Esophagus muscularis mucosa (tissue), 4 donors: ENCODE measurements at regions not wholly inside any gene's neighbourhood (a gene's known extent, or its start where the extent isn't known, plus 50 kb on each side); places are given as distances from the start of the nearest gene placed in this dataset.

Experiments used
- DNase-seq: peaks from one replicate; pipeline ENCODE4 v3.0.0-alpha.2; 2017; ENCODE audit errors: extremely low spot score
- H3K27ac ChIP-seq, 4 donors: fragments of 200-600 bp; sonication (generic); replicated peaks in 1 of 4; 1 replicate in 3 of 4; 2 replicates in 1 of 4; pipeline ENCODE4 v1.5.1; 2016 to 2019; ENCODE audit warnings: mild to moderate bottlenecking in 1 of 4
- H3K27me3 ChIP-seq, 4 donors: fragments of 200-600 bp; sonication (generic); one replicate each; pipeline versions ENCODE4 v1.5.1 to v1.6.0; 2016 to 2019
- H3K36me3 ChIP-seq, 4 donors: fragments of 200-600 bp; sonication (generic); one replicate each; pipeline ENCODE4 v1.5.1; 2016 to 2019
- H3K4me1 ChIP-seq, 4 donors: fragments of 200-600 bp; sonication (generic); one replicate each; pipeline ENCODE4 v1.5.1; 2016 to 2019
- H3K4me3 ChIP-seq, 4 donors: fragments of 200-600 bp; sonication (generic); 1 replicate in 2 of 4; 2 replicates in 2 of 4; pipeline ENCODE4 v1.5.1; 2016 to 2019; ENCODE audit warnings: mild to moderate bottlenecking in 4 of 4, moderate library complexity in 1 of 4
- H3K9me3 ChIP-seq, 4 donors: fragments of 200-600 bp; sonication (generic); 1 replicate in 3 of 4; 2 replicates in 1 of 4; pipeline ENCODE4 v1.5.1; 2016 to 2019
- CTCF ChIP-seq, 3 experiments: fragments of 200-600 bp in 2 of 3; fragments of 450-650 bp in 1 of 3; sonication (generic) in 2 of 3; IDR thresholded peaks; one replicate each; pipeline ENCODE4 v1.5.1; 2017 to 2019; ENCODE audit warnings: antibody characterized with exemption in 3 of 3, mild to moderate bottlenecking in 2 of 3, moderate library complexity in 1 of 3
- EP300 ChIP-seq: sonication (generic); formaldehyde crosslinking; IDR thresholded peaks from one replicate; pipeline ENCODE4 v1.6.1; 2017; ENCODE audit warnings: antibody characterized with exemption
- POLR2A ChIP-seq: fragments of 450-650 bp; IDR thresholded peaks from one replicate; pipeline ENCODE4 v1.6.1; 2017; ENCODE audit warnings: antibody characterized with exemption, moderate library complexity, mild to moderate bottlenecking, low read depth
- POLR2AphosphoS5 ChIP-seq, 2 donors: sonication (generic); formaldehyde crosslinking; IDR thresholded peaks; one replicate each; pipeline ENCODE4 v1.6.1; 2017; ENCODE audit warnings: antibody characterized with exemption in 2 of 2
- WGBS: methylation state at CpG from one replicate; pipeline ENCODE4 v1.1.5; 2018; 5-methylcytosine and 5-hydroxymethylcytosine counted together
- intact Hi-C: fragments of 100-400 bp; cut with DNase I; formaldehyde crosslinking; loops from one replicate; pipeline ENCODE4 v1.15.1; 2023

- intact Hi-C loops, result no loop called here
- H3K36me3 ChIP-seq, result no peaks in the 10 kb centered on the region
- peaks cover 0 to 5% (median 0%) of the 10 kb centered on the region in 4 donors for H3K9me3 ChIP-seq
- no peak overlapping the region for H3K27ac ChIP-seq
- TF ChIP-seq EP300 (no peak), POLR2AphosphoS5 (IDR thresholded peaks at IDR 0.05) (no peak), CTCF (IDR thresholded peaks at IDR 0.05) (no peak), POLR2A (no peak)
- no peak overlapping the region for H3K4me3 ChIP-seq
- peaks cover 21 to 31% (median 28%) of the 10 kb centered on the region in 4 donors for H3K4me1 ChIP-seq
- no peaks in the 10 kb centered on the region for H3K27me3 ChIP-seq
- no peak for DNase-seq
Measured at GRCh38 chr5:96232602-96233001, 200.4 kb downstream of the PCSK1 start.

- DNase-seq, result no peak
- Histone ChIP-seq H3K9me3 (peaks cover 0 to 5% (median 0%) of the 10 kb centered on the region in 4 donors), H3K27ac (no peak overlapping the region), H3K36me3 (no peaks in the 10 kb centered on the region), H3K4me1 (peaks cover 4 to 21% (median 16%) of the 10 kb centered on the region in 4 donors), H3K27me3 (no peaks in the 10 kb centered on the region), H3K4me3 (no peak overlapping the region)
- WGBS, result 85% methylated on average over 3 of the region's 3 CpGs
- no peak for TF ChIP-seq POLR2A
- TF ChIP-seq CTCF (IDR thresholded peaks at IDR 0.05), result no peak
- no peak for TF ChIP-seq POLR2AphosphoS5 (IDR thresholded peaks at IDR 0.05)
- TF ChIP-seq EP300, result no peak
- intact Hi-C loops, result loop anchor here (10.0 kb wide), 1 partner anchor 106 kb away; no protein-coding TSS in a partner anchor
Measured at GRCh38 chr5:96229188-96229587, 203.9 kb downstream of the PCSK1 start.

GRCh38 chr5:96228408-96228807 lies 204.6 kb downstream of the PCSK1 start:
- Histone ChIP-seq H3K27me3 (no peaks in the 10 kb centered on the region), H3K36me3 (no peaks in the 10 kb centered on the region), H3K4me3 (no peak overlapping the region), H3K9me3 (peaks cover 0 to 5% (median 0%) of the 10 kb centered on the region in 4 donors), H3K27ac (no peak overlapping the region), H3K4me1 (peaks cover 3 to 16% (median 13%) of the 10 kb centered on the region in 4 donors)
- 92% methylated on average over 3 of the region's 3 CpGs for WGBS
- TF ChIP-seq EP300 (no peak), POLR2A (no peak)
- intact Hi-C loops, result loop anchor here (10.0 kb wide), 1 partner anchor 106 kb away; no protein-coding TSS in a partner anchor
- no peak for DNase-seq

- Histone ChIP-seq H3K4me1 (peaks cover 3 to 16% (median 13%) of the 10 kb centered on the region in 4 donors), H3K9me3 (peaks cover 0 to 4% (median 0%) of the 10 kb centered on the region in 4 donors), H3K4me3 (no peak overlapping the region), H3K27ac (peak overlapping the region in 1 of 4 donors; percentile 68), H3K36me3 (no peaks in the 10 kb centered on the region), H3K27me3 (no peaks in the 10 kb centered on the region)
- intact Hi-C loops, result loop anchor here (10.0 kb wide), 1 partner anchor 107 kb away; no protein-coding TSS in a partner anchor
- no peak for TF ChIP-seq POLR2A
- no peak for TF ChIP-seq POLR2AphosphoS5 (IDR thresholded peaks at IDR 0.05)
- TF ChIP-seq CTCF (IDR thresholded peaks at IDR 0.05), result no peak
- no peak for TF ChIP-seq EP300
- DNase-seq, result no peak
- WGBS, result 94% methylated on average over 4 of the region's 4 CpGs
Measured at GRCh38 chr5:96227957-96228356, 205.1 kb downstream of the PCSK1 start.

- intact Hi-C loops, result loop anchor here (10.0 kb wide), 1 partner anchor 108 kb away; no protein-coding TSS in a partner anchor
- Histone ChIP-seq H3K27me3 (no peaks in the 10 kb centered on the region), H3K4me1 (peaks cover 3 to 16% (median 13%) of the 10 kb centered on the region in 4 donors), H3K27ac (peak overlapping the region; percentile 48 to 68 (median 49)), H3K9me3 (no peaks in the 10 kb centered on the region), H3K36me3 (no peaks in the 10 kb centered on the region), H3K4me3 (peak overlapping the region in 2 of 4 donors; percentile 25 to 26)
- DNase-seq, result no peak
- TF ChIP-seq CTCF (IDR thresholded peaks at IDR 0.05) (no peak), POLR2AphosphoS5 (IDR thresholded peaks at IDR 0.05) (peak in 1 of 2 donors; percentile 47)
- 50% methylated on average over 6 of the region's 6 CpGs for WGBS
Measured at GRCh38 chr5:96226941-96227552, 206.0 kb downstream of the PCSK1 start.
